ENCODE measurements at regions not wholly inside any gene's neighbourhood (a gene's known extent, or its start where the extent isn't known, plus 50 kb on each side); places are given as distances from the start of the nearest gene placed in this dataset.

DNA sequence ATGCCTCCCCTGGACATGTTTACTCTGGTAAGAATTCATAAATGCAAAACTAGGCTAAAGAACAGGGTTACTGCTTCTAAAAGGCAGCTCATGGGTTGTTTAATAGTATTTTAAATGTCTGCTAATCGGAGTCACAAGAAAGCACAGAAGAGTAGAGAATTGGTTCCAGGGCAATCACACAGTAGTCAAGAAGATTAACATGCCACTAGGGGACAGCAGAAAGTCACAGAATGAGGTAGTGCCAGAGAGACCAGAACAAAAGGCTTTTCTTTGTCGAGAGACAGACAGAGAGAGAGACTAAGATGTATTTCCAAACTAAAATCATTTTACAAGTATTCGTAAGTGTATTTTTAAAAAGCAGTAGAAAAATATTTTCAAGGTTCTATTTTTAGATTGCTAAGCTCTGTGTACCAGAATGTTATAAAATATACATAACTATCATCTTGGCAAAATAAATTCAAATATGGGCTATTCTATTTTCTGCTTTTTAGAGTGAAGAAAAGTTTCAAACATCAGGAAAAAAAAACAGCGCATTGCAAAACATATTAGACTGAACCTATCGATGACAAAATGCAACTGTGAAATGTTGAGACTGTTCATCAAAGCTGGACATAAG lies 78.3 kb upstream of the CDIN1 start:
- no peak overlapping the region for H3K4me3 ChIP-seq

DNA sequence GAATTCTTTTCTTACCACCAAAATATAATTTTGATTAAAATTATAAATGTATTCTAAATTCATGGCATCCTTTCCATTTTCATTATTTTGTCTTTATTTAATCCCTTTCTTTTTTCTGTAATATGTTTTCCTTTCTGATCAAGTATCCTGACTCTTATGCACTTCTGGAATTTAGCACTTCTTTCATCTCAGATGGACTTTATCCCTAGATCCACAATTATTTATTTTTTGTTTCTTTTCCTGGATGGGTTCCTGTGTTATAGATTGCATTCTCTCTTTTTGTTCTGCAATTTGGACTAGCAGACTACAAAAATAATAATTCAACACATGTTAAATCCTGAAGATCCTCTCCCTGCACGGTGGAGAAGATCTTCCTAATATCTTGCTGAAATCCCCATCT lies 76.9 kb upstream of the CDIN1 start:
- H3K4me3 ChIP-seq: no peak overlapping the region
- H3K4me1 ChIP-seq: peaks cover 8 to 36% (median 25%) of the 10 kb centered on the region in 4 donors
- no peak overlapping the region for H3K27ac ChIP-seq (replicated peaks in 1 of 4)
- no peak for TF ChIP-seq EP300 (IDR thresholded peaks at IDR 0.05)
- no peak for TF ChIP-seq POLR2A (IDR thresholded peaks at IDR 0.05; ENCODE audit: low read depth)
- TF ChIP-seq, protein P1, sequence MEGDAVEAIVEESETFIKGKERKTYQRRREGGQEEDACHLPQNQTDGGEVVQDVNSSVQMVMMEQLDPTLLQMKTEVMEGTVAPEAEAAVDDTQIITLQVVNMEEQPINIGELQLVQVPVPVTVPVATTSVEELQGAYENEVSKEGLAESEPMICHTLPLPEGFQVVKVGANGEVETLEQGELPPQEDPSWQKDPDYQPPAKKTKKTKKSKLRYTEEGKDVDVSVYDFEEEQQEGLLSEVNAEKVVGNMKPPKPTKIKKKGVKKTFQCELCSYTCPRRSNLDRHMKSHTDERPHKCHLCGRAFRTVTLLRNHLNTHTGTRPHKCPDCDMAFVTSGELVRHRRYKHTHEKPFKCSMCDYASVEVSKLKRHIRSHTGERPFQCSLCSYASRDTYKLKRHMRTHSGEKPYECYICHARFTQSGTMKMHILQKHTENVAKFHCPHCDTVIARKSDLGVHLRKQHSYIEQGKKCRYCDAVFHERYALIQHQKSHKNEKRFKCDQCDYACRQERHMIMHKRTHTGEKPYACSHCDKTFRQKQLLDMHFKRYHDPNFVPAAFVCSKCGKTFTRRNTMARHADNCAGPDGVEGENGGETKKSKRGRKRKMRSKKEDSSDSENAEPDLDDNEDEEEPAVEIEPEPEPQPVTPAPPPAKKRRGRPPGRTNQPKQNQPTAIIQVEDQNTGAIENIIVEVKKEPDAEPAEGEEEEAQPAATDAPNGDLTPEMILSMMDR (IDR thresholded peaks at IDR 0.05): no peak
- TF ChIP-seq POLR2AphosphoS5 (IDR thresholded peaks at IDR 0.05): no peak
- 79% methylated on average over 1 of the region's 1 CpG for WGBS
- intact Hi-C loops (cut with DNase I): loop anchor here (5.0 kb wide), 1 partner anchor 635 kb away; no protein-coding TSS in a partner anchor
- H3K36me3 ChIP-seq: no peaks in the 10 kb centered on the region
- DNase-seq (ENCODE audit: extremely low spot score): no peak
- no peaks in the 10 kb centered on the region for H3K27me3 ChIP-seq
- H3K9me3 ChIP-seq: no peaks in the 10 kb centered on the region

More for the DNA sequence above, 78.3 kb upstream of the CDIN1 start:
- no peak for DNase-seq (ENCODE audit: extremely low spot score)
- H3K27ac ChIP-seq (replicated peaks in 1 of 4): peak overlapping the region in 1 of 4 donors; percentile 16
- WGBS: 24% methylated on average over 5 of the region's 5 CpGs
- no peaks in the 10 kb centered on the region for H3K27me3 ChIP-seq
- no peaks in the 10 kb centered on the region for H3K36me3 ChIP-seq
- TF ChIP-seq, protein P1 (IDR thresholded peaks at IDR 0.05): peak; percentile 70 to 75 (median 72)
- TF ChIP-seq POLR2AphosphoS5 (IDR thresholded peaks at IDR 0.05): no peak
- H3K9me3 ChIP-seq: no peaks in the 10 kb centered on the region
- intact Hi-C loops (cut with DNase I): loop anchor here (2.0 to 5.0 kb wide), 2 partner anchors 382 to 636 kb away; no protein-coding TSS in a partner anchor
- H3K4me1 ChIP-seq: peaks cover 8 to 36% (median 25%) of the 10 kb centered on the region in 4 donors

DNA sequence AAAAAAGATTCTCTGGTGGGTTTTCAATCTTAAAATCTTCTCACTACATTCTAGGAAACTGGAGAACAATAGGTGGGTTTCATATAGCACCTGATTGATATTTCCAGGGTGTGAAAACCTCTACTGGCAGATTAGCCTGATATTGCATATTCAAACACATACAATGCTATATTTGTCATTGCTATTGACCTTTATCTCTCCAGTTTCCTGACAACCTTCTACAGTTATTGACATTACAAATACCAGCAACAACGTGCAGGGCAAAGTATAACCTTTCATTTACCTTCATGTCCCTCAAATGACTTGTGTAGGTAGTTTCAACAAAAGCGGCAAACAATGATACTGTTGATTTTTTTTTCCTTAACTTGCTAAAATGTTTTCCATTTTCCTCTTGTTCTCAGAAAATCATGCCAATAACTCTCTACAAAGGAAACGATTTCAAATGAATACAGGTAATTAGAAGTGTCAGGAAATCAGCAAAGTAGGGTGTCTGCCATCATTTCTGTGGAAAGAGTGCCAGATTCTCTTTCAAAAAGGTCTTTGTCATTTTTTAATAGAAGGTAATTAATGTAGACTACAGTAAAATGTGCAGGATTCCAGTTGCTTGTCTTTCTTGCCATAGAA lies 72.6 kb upstream of the CDIN1 start:
- intact Hi-C loops (cut with DNase I): no loop called here
- no peak for DNase-seq (ENCODE audit: extremely low spot score)
- H3K4me1 ChIP-seq: peaks cover 0 to 7% (median 6%) of the 10 kb centered on the region in 4 donors
- H3K36me3 ChIP-seq: no peaks in the 10 kb centered on the region
- 63% methylated on average over 3 of the region's 3 CpGs for WGBS
- no peak overlapping the region for H3K4me3 ChIP-seq
- no peak for TF ChIP-seq POLR2AphosphoS5 (IDR thresholded peaks at IDR 0.05)
- TF ChIP-seq POLR2A (IDR thresholded peaks at IDR 0.05; ENCODE audit: low read depth): no peak
- no peak for TF ChIP-seq EP300 (IDR thresholded peaks at IDR 0.05)
- TF ChIP-seq, protein P1 (IDR thresholded peaks at IDR 0.05): no peak
- no peak overlapping the region for H3K27ac ChIP-seq (replicated peaks in 1 of 4)
- no peaks in the 10 kb centered on the region for H3K9me3 ChIP-seq
- H3K27me3 ChIP-seq: no peaks in the 10 kb centered on the region

DNA sequence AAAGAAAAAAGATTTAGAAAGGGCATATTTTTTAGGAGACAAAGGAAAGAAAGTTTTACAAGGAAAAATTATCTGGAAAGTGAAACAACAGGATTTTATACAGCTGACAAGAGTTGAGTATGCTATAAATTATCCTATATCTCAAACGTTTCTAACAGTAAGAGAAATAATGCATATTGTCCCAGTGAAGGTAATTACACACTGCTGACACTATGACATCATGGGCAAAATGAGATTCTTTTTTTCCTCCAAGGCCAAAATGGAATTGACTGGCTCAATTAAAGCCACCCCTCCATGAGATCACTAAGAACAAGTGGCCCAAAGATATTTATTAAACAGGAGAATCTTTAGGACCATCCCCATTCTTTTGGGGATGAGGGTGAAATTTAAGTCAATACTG lies 72.0 kb upstream of the CDIN1 start:
- 26% methylated on average over 1 of the region's 1 CpG for WGBS
- Histone ChIP-seq H3K27me3 (no peaks in the 10 kb centered on the region), H3K9me3 (no peaks in the 10 kb centered on the region), H3K36me3 (no peaks in the 10 kb centered on the region), H3K4me3 (no peak overlapping the region), H3K27ac (replicated peaks in 1 of 4) (no peak overlapping the region), H3K4me1 (peaks cover 0 to 6% (median 5%) of the 10 kb centered on the region in 4 donors)
- intact Hi-C loops (cut with DNase I): no loop called here
- no peak for DNase-seq (ENCODE audit: extremely low spot score)
- TF ChIP-seq, protein P1 (IDR thresholded peaks at IDR 0.05): no peak
- TF ChIP-seq POLR2A (IDR thresholded peaks at IDR 0.05; ENCODE audit: low read depth): no peak
- no peak for TF ChIP-seq POLR2AphosphoS5 (IDR thresholded peaks at IDR 0.05)
- TF ChIP-seq EP300 (IDR thresholded peaks at IDR 0.05): no peak

All from esophagus muscularis mucosa (tissue), 4 donors.